Activated CD4-positive, alpha-beta T cell treated with anti-CD3 and anti-CD28 coated beads, Interleukin-2, amount 10 ng/mL, durations not matched to agents 7 days and 5 days (primary cell): ENCODE measurements at regions not wholly inside any gene's neighbourhood (a gene's known extent, or its start where the extent isn't known, plus 50 kb on each side); places are given as distances from the start of the nearest gene placed in this dataset.

Source experiments
- CTCF ChIA-PET: fragments of 350-600 bp; sonication (Branson Sonifier 250); formaldehyde crosslinking; loops from one replicate; lab custom pipeline; 2021; ENCODE audit warnings: antibody characterized with exemption; lab: Charles Lee
- POLR2A ChIA-PET: fragments of 350-600 bp; sonication (Branson Sonifier 250); formaldehyde crosslinking; loops from one replicate; lab custom pipeline; 2021; ENCODE audit warnings: antibody characterized with exemption; lab: Charles Lee
- DNase-seq: peaks from one replicate; pipeline ENCODE4 v3.0.0-alpha.2; 2020
- H3K27ac Mint-ChIP-seq: one replicate; pipeline ENCODE4 v1.8.0; 2021; ENCODE audit warnings: mild to moderate bottlenecking, moderate library complexity, mixed read lengths
- H3K27me3 Mint-ChIP-seq: one replicate; pipeline ENCODE4 v1.8.0; 2021; ENCODE audit warnings: mixed read lengths
- H3K36me3 Mint-ChIP-seq: one replicate; pipeline ENCODE4 v1.8.0; 2021; ENCODE audit warnings: low read depth, mixed read lengths
- H3K4me1 Mint-ChIP-seq: one replicate; pipeline ENCODE4 v1.8.0; 2021; ENCODE audit warnings: mixed read lengths
- H3K4me3 Mint-ChIP-seq: one replicate; pipeline ENCODE4 v1.8.0; 2021; ENCODE audit warnings: mild to moderate bottlenecking, moderate library complexity, mixed read lengths
- H3K9me3 Mint-ChIP-seq: one replicate; pipeline ENCODE4 v1.8.0; 2021; ENCODE audit warnings: mixed read lengths

- Mint-ChIP-seq H3K36me3 (no peaks in the 10 kb centered on the region), H3K4me1 (no peaks in the 10 kb centered on the region), H3K27me3 (peaks cover 47% of the 10 kb centered on the region), H3K27ac (no peak overlapping the region), H3K9me3 (no peaks in the 10 kb centered on the region), H3K4me3 (no peak overlapping the region)
- ChIA-PET POLR2A (no interaction called here), CTCF (no interaction called here)
- no peak for DNase-seq
These were observed 458.2 kb upstream of the MDFIC2 start for GRCh38 chr3:70770650-70771049.

GRCh38 chr3:70766301-70766700 lies 453.9 kb upstream of the MDFIC2 start:
- no peaks in the 10 kb centered on the region for H3K4me1 Mint-ChIP-seq
- H3K27me3 Mint-ChIP-seq, result peaks cover 39% of the 10 kb centered on the region
- POLR2A ChIA-PET, result no interaction called here

GRCh38 chr3:70763894-70764293 lies 451.5 kb upstream of the MDFIC2 start:
- no peak overlapping the region for H3K4me3 Mint-ChIP-seq
- H3K36me3 Mint-ChIP-seq, result no peaks in the 10 kb centered on the region
- peaks cover 17% of the 10 kb centered on the region for H3K27me3 Mint-ChIP-seq
- no peaks in the 10 kb centered on the region for H3K4me1 Mint-ChIP-seq
- ChIA-PET POLR2A (no interaction called here), CTCF (no interaction called here)
- H3K27ac Mint-ChIP-seq, result no peak overlapping the region
- no peak for DNase-seq
- no peaks in the 10 kb centered on the region for H3K9me3 Mint-ChIP-seq

More at GRCh38 chr3:70766301-70766700, 453.9 kb upstream of the MDFIC2 start:
- Mint-ChIP-seq H3K9me3 (no peaks in the 10 kb centered on the region), H3K27ac (no peak overlapping the region), H3K36me3 (no peaks in the 10 kb centered on the region), H3K4me3 (no peak overlapping the region)
- DNase-seq, result no peak
- CTCF ChIA-PET, result no interaction called here

- CTCF ChIA-PET, result interaction anchor here (0.5 kb wide), 1 partner anchor 37 kb away, joined by 4 read pairs; no protein-coding TSS in a partner anchor
- POLR2A ChIA-PET, result no interaction called here
- no peak for DNase-seq
- Mint-ChIP-seq H3K9me3 (no peaks in the 10 kb centered on the region), H3K27me3 (no peaks in the 10 kb centered on the region), H3K36me3 (no peaks in the 10 kb centered on the region), H3K27ac (no peak overlapping the region), H3K4me3 (no peak overlapping the region), H3K4me1 (no peaks in the 10 kb centered on the region)
These were observed 445.2 kb upstream of the MDFIC2 start for GRCh38 chr3:70757658-70758057.

GRCh38 chr3:70755526-70755925 lies 443.1 kb upstream of the MDFIC2 start:
- ChIA-PET CTCF (no interaction called here), POLR2A (no interaction called here)
- H3K36me3 Mint-ChIP-seq, result no peaks in the 10 kb centered on the region
- H3K9me3 Mint-ChIP-seq, result no peaks in the 10 kb centered on the region
- H3K4me3 Mint-ChIP-seq, result no peak overlapping the region
- H3K4me1 Mint-ChIP-seq, result no peaks in the 10 kb centered on the region
- no peak for DNase-seq
- H3K27me3 Mint-ChIP-seq, result no peaks in the 10 kb centered on the region
- no peak overlapping the region for H3K27ac Mint-ChIP-seq

- DNase-seq, result no peak
- Mint-ChIP-seq H3K9me3 (no peaks in the 10 kb centered on the region), H3K4me1 (no peaks in the 10 kb centered on the region), H3K27ac (no peak overlapping the region), H3K36me3 (no peaks in the 10 kb centered on the region), H3K4me3 (no peak overlapping the region), H3K27me3 (peaks cover 4% of the 10 kb centered on the region)
- ChIA-PET POLR2A (no interaction called here), CTCF (interaction anchor here (0.6 kb wide), 1 partner anchor 1648 kb away, joined by 3 read pairs; no protein-coding TSS in a partner anchor)
These were observed 441.9 kb upstream of the MDFIC2 start for GRCh38 chr3:70754314-70754713.

- no peak for DNase-seq
- peaks cover 5% of the 10 kb centered on the region for H3K27me3 Mint-ChIP-seq
- POLR2A ChIA-PET, result no interaction called here
- no peak overlapping the region for H3K27ac Mint-ChIP-seq
- H3K4me1 Mint-ChIP-seq, result no peaks in the 10 kb centered on the region
- no peaks in the 10 kb centered on the region for H3K36me3 Mint-ChIP-seq
- H3K4me3 Mint-ChIP-seq, result no peak overlapping the region
- CTCF ChIA-PET, result interaction anchor here (0.7 kb wide), 1 partner anchor 151 kb away, joined by 3 read pairs; no protein-coding TSS in a partner anchor
- H3K9me3 Mint-ChIP-seq, result no peaks in the 10 kb centered on the region
These were observed 441.1 kb upstream of the MDFIC2 start for GRCh38 chr3:70753572-70753971.

- H3K36me3 Mint-ChIP-seq, result no peaks in the 10 kb centered on the region
- CTCF ChIA-PET, result no interaction called here
- H3K27me3 Mint-ChIP-seq, result peaks cover 8% of the 10 kb centered on the region
These were observed 439.6 kb upstream of the MDFIC2 start for GRCh38 chr3:70752051-70752450.

GRCh38 chr3:70749122-70749521 lies 436.7 kb upstream of the MDFIC2 start:
- peaks cover 8% of the 10 kb centered on the region for H3K27me3 Mint-ChIP-seq
- no peak for DNase-seq
- POLR2A ChIA-PET, result no interaction called here
- CTCF ChIA-PET, result interaction anchor here (1.1 kb wide), 1 partner anchor 9 kb away, joined by 4 read pairs; no protein-coding TSS in a partner anchor
- no peaks in the 10 kb centered on the region for H3K4me1 Mint-ChIP-seq
- no peak overlapping the region for H3K4me3 Mint-ChIP-seq
- H3K36me3 Mint-ChIP-seq, result no peaks in the 10 kb centered on the region
- H3K9me3 Mint-ChIP-seq, result no peaks in the 10 kb centered on the region
- no peak overlapping the region for H3K27ac Mint-ChIP-seq

More at GRCh38 chr3:70752051-70752450, 439.6 kb upstream of the MDFIC2 start:
- Mint-ChIP-seq H3K27ac (no peak overlapping the region), H3K9me3 (no peaks in the 10 kb centered on the region), H3K4me3 (no peak overlapping the region), H3K4me1 (no peaks in the 10 kb centered on the region)
- POLR2A ChIA-PET, result no interaction called here
- no peak for DNase-seq

- DNase-seq, result no peak
These were observed 436.2 kb upstream of the MDFIC2 start for GRCh38 chr3:70748593-70748992.

GRCh38 chr3:70747847-70748246 lies 435.4 kb upstream of the MDFIC2 start:
- Mint-ChIP-seq H3K27ac (no peak overlapping the region), H3K9me3 (no peaks in the 10 kb centered on the region), H3K4me1 (no peaks in the 10 kb centered on the region), H3K36me3 (no peaks in the 10 kb centered on the region), H3K27me3 (peaks cover 8% of the 10 kb centered on the region), H3K4me3 (no peak overlapping the region)
- no peak for DNase-seq
- POLR2A ChIA-PET, result no interaction called here
- CTCF ChIA-PET, result no interaction called here

More at GRCh38 chr3:70748593-70748992, 436.2 kb upstream of the MDFIC2 start:
- Mint-ChIP-seq H3K27me3 (peaks cover 8% of the 10 kb centered on the region), H3K36me3 (no peaks in the 10 kb centered on the region), H3K4me3 (no peak overlapping the region), H3K27ac (no peak overlapping the region), H3K9me3 (no peaks in the 10 kb centered on the region), H3K4me1 (no peaks in the 10 kb centered on the region)
- ChIA-PET CTCF (interaction anchor here (1.1 kb wide), 1 partner anchor 8 kb away, joined by 4 read pairs; no protein-coding TSS in a partner anchor), POLR2A (no interaction called here)

- H3K4me3 Mint-ChIP-seq, result no peak overlapping the region
- ChIA-PET POLR2A (no interaction called here), CTCF (no interaction called here)
- H3K9me3 Mint-ChIP-seq, result no peaks in the 10 kb centered on the region
- no peak overlapping the region for H3K27ac Mint-ChIP-seq
- no peaks in the 10 kb centered on the region for H3K4me1 Mint-ChIP-seq
- no peak for DNase-seq
- H3K36me3 Mint-ChIP-seq, result no peaks in the 10 kb centered on the region
- peaks cover 9% of the 10 kb centered on the region for H3K27me3 Mint-ChIP-seq
These were observed 432.1 kb upstream of the MDFIC2 start for GRCh38 chr3:70744536-70744935.

GRCh38 chr3:70743754-70744153 lies 431.3 kb upstream of the MDFIC2 start:
- H3K27me3 Mint-ChIP-seq, result peaks cover 9% of the 10 kb centered on the region
- no peak for DNase-seq
- no peaks in the 10 kb centered on the region for H3K36me3 Mint-ChIP-seq
- POLR2A ChIA-PET, result no interaction called here
- H3K9me3 Mint-ChIP-seq, result no peaks in the 10 kb centered on the region
- no peak overlapping the region for H3K27ac Mint-ChIP-seq
- CTCF ChIA-PET, result no interaction called here
- H3K4me3 Mint-ChIP-seq, result no peak overlapping the region
- no peaks in the 10 kb centered on the region for H3K4me1 Mint-ChIP-seq

- no peaks in the 10 kb centered on the region for H3K4me1 Mint-ChIP-seq
- ChIA-PET CTCF (no interaction called here), POLR2A (no interaction called here)
- DNase-seq, result no peak
- H3K27ac Mint-ChIP-seq, result no peak overlapping the region
- H3K4me3 Mint-ChIP-seq, result no peak overlapping the region
- no peaks in the 10 kb centered on the region for H3K9me3 Mint-ChIP-seq
- peaks cover 5% of the 10 kb centered on the region for H3K27me3 Mint-ChIP-seq
- H3K36me3 Mint-ChIP-seq, result no peaks in the 10 kb centered on the region
These were observed 429.6 kb upstream of the MDFIC2 start for GRCh38 chr3:70742081-70742480.
